ENCODE measurements at regions not wholly inside any gene's neighbourhood (a gene's known extent, or its start where the extent isn't known, plus 50 kb on each side); places are given as distances from the start of the nearest gene placed in this dataset.
"Not testable (repeated sequence)": the region's sequence is repeated elsewhere in the genome, so short reads cannot be mapped to it uniquely, and the experiment has no call there.

DNA sequence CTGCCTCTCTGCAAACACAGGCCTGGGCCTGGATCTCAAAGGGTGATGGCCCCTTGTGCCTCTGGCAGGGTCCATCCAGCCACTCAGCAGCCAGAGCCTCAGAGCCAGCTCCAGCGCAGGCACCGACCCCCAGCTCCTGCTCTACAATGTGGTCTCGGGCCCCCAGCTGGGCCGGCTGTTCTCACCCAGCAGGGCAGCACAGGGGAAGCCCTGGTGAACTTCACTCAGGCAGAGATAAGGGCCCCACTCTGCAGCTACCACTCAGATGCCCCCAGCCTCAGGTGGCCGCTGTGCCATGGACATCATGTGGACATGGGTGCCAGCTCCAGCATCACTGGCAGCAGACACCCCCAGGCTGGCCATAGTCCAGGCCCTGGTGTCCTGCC is 173.1 kb downstream of the TBC1D2B start:
- peaks cover 0 to 15% (median 3%) of the 10 kb centered on the region in 4 donors for H3K4me1 ChIP-seq
- no peak for TF ChIP-seq POLR2AphosphoS5 (IDR thresholded peaks at IDR 0.05)
- TF ChIP-seq EP300 (IDR thresholded peaks at IDR 0.05), result no peak
- TF ChIP-seq, protein P1, sequence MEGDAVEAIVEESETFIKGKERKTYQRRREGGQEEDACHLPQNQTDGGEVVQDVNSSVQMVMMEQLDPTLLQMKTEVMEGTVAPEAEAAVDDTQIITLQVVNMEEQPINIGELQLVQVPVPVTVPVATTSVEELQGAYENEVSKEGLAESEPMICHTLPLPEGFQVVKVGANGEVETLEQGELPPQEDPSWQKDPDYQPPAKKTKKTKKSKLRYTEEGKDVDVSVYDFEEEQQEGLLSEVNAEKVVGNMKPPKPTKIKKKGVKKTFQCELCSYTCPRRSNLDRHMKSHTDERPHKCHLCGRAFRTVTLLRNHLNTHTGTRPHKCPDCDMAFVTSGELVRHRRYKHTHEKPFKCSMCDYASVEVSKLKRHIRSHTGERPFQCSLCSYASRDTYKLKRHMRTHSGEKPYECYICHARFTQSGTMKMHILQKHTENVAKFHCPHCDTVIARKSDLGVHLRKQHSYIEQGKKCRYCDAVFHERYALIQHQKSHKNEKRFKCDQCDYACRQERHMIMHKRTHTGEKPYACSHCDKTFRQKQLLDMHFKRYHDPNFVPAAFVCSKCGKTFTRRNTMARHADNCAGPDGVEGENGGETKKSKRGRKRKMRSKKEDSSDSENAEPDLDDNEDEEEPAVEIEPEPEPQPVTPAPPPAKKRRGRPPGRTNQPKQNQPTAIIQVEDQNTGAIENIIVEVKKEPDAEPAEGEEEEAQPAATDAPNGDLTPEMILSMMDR (IDR thresholded peaks at IDR 0.05), result no peak
- no peak for TF ChIP-seq POLR2A (IDR thresholded peaks at IDR 0.05)
- no peak overlapping the region for H3K4me3 ChIP-seq
- H3K27ac ChIP-seq, result no peak overlapping the region
- H3K27me3 ChIP-seq, result peaks cover 0 to 26% (median 0%) of the 10 kb centered on the region in 3 donors
- intact Hi-C loops (cut with DNase I; ENCODE audit: low total_unique reads), result no loop called here
- peak in 1 of 2 donors; percentile 22 for DNase-seq
- H3K36me3 ChIP-seq, result no peaks in the 10 kb centered on the region
- WGBS, 5 donors, result 67 to 92% (median 73%) methylated on average over 4 to 5 of the region's 5 CpGs
- H3K9me3 ChIP-seq, result no peaks in the 10 kb centered on the region

DNA sequence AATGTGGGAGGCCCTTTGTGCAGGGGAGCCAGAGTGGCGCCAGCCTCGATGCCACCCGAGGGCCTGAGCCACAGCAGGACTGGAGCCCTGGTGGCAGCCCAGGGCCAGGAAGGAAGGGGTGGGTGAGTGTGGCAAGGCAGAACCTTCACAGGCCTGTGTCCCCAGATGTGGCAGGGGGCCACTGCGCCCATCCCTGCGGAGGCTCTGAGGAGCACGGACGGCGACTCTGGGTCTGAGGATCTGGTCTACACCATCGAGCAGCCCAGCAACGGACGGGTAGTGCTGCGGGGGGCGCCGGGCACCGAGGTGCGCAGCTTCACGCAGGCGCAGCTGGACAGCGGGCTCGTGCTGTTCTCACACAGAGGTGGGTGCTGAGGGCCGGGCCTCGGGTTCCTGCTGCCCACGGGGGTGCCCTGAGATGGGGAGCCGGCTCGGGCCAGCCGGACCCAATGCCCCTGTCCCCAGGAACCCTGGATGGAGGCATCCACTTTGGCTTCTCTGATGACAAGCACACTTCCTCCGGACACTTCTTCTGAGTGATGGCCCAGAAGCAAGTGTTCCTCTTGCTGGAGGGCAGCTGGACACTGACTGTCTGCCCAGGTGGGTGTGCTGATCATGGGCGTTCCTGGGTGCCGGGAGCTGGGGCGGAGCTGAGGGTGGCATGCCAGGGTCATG is 173.6 kb downstream of the TBC1D2B start:
- not testable (repeated sequence) for H3K36me3 ChIP-seq

DNA sequence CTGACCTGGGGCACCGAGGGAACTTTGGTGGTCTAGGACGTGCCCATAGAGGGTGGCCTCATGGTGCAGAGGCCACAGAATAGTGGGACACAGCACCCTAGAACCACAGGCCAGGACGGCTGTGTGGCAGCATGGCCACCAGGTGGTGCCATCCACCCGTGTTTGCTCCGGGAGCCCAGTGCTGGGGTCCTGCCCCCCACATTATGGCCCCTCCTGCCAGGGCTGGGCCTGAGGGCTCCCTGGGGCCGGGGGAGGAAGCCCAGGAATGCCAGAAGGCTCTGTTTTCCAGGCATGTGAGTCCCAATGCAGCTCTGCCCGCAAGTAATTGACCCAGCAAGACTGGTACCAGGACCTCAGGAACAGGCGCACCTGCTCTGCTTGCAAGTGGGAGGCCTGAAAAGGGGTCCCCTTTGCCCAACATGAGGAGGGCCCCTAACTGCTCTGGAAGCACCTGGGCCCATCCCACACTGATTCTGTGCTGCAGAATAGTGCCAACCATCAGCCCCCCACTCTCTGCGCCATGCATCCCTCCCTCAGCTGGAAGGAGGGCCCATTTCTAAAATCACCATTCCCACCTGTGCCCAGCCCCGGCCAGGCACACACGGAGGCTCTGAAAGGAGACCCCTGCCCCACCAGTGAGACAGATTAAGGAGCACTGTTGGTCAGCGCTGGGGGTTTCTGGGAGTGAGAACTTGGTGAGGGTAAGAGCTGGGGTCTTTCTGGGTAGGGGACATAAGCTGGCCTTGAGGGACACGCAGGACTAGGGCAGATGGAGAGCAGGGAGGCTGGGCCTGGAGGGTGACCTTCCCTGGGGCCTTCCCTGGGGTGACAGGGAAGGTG is 174.4 kb downstream of the TBC1D2B start:
- H3K36me3 ChIP-seq; H3K4me1 ChIP-seq; intact Hi-C loops (cut with DNase I; ENCODE audit: low total_unique reads); H3K27ac ChIP-seq; H3K4me3 ChIP-seq; H3K9me3 ChIP-seq: not testable (repeated sequence)
- DNase-seq, result peak in 1 of 2 donors; percentile 49
- TF ChIP-seq, protein P1 (IDR thresholded peaks at IDR 0.05), result peak in 5 of 7 experiments; percentile 21 to 51 (median 36)
- 38 to 70% (median 43%) methylated on average over 4 to 13 of the region's 13 CpGs for WGBS, 5 donors
- H3K27me3 ChIP-seq, result peaks cover 0 to 16% (median 0%) of the 10 kb centered on the region in 3 donors

More for the DNA sequence above, 173.6 kb downstream of the TBC1D2B start:
- DNase-seq, result peak in 1 of 2 donors; percentile 17
- intact Hi-C loops (cut with DNase I; ENCODE audit: low total_unique reads); H3K9me3 ChIP-seq; H3K27ac ChIP-seq; H3K4me1 ChIP-seq; H3K4me3 ChIP-seq: not testable (repeated sequence)
- peaks cover 0 to 22% (median 0%) of the 10 kb centered on the region in 3 donors for H3K27me3 ChIP-seq
- 81 to 93% (median 89%) methylated on average over 24 to 30 of the region's 30 CpGs for WGBS, 5 donors

DNA sequence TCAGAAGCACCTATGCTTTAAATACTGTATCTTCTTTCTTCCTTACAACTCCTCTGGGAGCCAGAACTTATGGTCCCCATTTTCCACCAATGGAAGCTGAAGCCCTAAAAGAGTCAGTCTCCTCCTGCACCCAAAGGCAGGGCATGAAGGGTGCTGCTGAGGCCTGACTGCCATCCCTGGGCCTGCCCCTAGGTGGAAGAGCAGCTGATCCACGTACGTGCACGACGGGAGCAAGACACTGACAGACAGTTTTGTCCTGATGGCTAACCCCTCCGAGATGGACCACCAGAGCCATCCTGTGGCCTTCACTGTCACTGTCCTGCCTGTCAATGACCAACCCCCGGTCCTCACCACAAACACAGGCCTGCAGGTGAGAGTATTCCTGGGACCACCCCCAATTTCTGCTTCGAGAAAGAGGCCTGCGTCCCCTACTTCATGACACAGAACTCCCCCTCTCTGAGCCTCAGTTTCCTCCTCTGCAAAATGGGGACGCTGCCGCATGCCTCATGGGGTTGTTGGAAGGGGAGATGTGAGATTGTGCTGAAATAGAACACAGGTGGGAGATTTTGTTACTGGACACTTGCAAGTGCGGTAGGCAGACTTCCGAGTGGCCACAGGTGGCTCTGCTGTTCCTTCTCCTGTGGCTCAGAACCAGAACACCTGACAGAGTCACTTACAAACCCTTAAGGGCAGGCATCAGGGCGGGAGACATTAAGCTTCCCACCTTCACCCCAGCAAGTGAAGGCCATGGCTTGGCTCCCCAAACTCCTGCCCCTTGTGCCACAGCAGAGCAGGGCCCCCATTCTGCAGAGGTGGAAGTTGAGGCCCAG is 175.4 kb downstream of the TBC1D2B start:
- intact Hi-C loops (cut with DNase I; ENCODE audit: low total_unique reads), result no loop called here
- H3K9me3 ChIP-seq, result no peaks in the 10 kb centered on the region
- H3K36me3 ChIP-seq, result no peaks in the 10 kb centered on the region
- peaks cover 0 to 11% (median 0%) of the 10 kb centered on the region in 3 donors for H3K27me3 ChIP-seq
- no peak overlapping the region for H3K27ac ChIP-seq
- H3K4me3 ChIP-seq, result no peak overlapping the region
- no peak for DNase-seq
- no peaks in the 10 kb centered on the region for H3K4me1 ChIP-seq
- no peak for TF ChIP-seq EP300 (IDR thresholded peaks at IDR 0.05)
- no peak for TF ChIP-seq POLR2AphosphoS5 (IDR thresholded peaks at IDR 0.05)
- no peak for TF ChIP-seq POLR2A (IDR thresholded peaks at IDR 0.05)
- TF ChIP-seq, protein P1 (IDR thresholded peaks at IDR 0.05), result no peak
- 81 to 88% (median 87%) methylated on average over 13 of the region's 13 CpGs for WGBS, 5 donors
